Activated CD8-positive, alpha-beta T cell treated with anti-CD3 and anti-CD28 coated beads for 36 hours (primary cell): ENCODE measurements at regions not wholly inside any gene's neighbourhood (a gene's known extent, or its start where the extent isn't known, plus 50 kb on each side); places are given as distances from the start of the nearest gene placed in this dataset.

ENCODE experiments used
- ATAC-seq: fragments of 200-7000 bp; cut with Tn5 transposase; one replicate; pipeline ENCODE4 v1.10.0; 2021; ENCODE audit warnings: mild to moderate bottlenecking, moderate library complexity
- CTCF ChIA-PET: fragments of 350-600 bp; sonication (Branson Sonifier 250); formaldehyde crosslinking; loops from one replicate; lab custom pipeline; 2021; ENCODE audit warnings: antibody characterized with exemption; lab: Charles Lee
- POLR2A ChIA-PET: fragments of 350-600 bp; sonication (Branson Sonifier 250); formaldehyde crosslinking; loops from one replicate; lab custom pipeline; 2021; ENCODE audit warnings: antibody characterized with exemption; lab: Charles Lee
- DNase-seq: peaks from one replicate; pipeline ENCODE4 v3.0.0-alpha.2; 2020
- H3K27ac Mint-ChIP-seq: one replicate; pipeline ENCODE4 v1.8.0; 2021; ENCODE audit warnings: mild to moderate bottlenecking, mixed read lengths
- H3K27me3 Mint-ChIP-seq: one replicate; pipeline ENCODE4 v1.8.0; 2021; ENCODE audit warnings: mixed read lengths
- H3K36me3 Mint-ChIP-seq: one replicate; pipeline ENCODE4 v1.8.0; 2021; ENCODE audit warnings: low read depth, mixed read lengths
- H3K4me1 Mint-ChIP-seq: one replicate; pipeline ENCODE4 v1.8.0; 2021; ENCODE audit warnings: low read depth, mixed read lengths
- H3K4me3 Mint-ChIP-seq: one replicate; pipeline ENCODE4 v1.8.0; 2021; ENCODE audit warnings: mild to moderate bottlenecking, moderate library complexity, mixed read lengths
- H3K9me3 Mint-ChIP-seq: one replicate; pipeline ENCODE4 v1.8.0; 2021; ENCODE audit warnings: mixed read lengths
- intact Hi-C: fragments of 100-400 bp; cut with micrococcal nuclease; formaldehyde crosslinking; loops from one replicate; pipeline ENCODE4 v1.10.0; 2022
- TF ChIP-seq, protein P1 (sequence below): fragments of 200-600 bp; IDR thresholded peaks from one replicate; pipeline ENCODE4 v1.8.0; 2022; ENCODE audit warnings: antibody characterized with exemption, mild to moderate bottlenecking

DNA sequence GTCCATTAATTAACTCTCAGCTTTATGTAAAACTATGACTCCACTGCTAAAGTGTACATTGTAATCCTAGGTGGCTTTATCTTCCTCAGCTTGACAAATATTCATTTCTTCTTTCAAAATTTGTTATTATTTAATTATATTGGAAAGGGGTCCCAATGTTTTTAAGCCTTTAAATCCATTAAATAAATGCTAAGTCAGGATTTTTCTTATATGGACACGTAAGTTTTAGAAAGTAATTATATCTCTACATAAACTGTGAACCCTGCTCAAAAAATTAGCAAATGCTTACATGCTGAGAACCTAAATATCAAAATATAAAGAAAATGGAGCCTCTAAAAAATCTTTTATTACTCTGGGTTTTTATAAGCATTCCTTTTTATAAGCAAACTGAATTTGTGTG, 78.2 kb upstream of the MIR17HG start:
- ChIA-PET POLR2A (interaction anchor here (0.6 kb wide), 1 partner anchor 968 kb away, joined by 4 read pairs; no protein-coding TSS in a partner anchor), CTCF (no interaction called here)
- intact Hi-C loops: no loop called here
- H3K9me3 Mint-ChIP-seq: peaks cover 8% of the 10 kb centered on the region
- TF ChIP-seq, protein P1, sequence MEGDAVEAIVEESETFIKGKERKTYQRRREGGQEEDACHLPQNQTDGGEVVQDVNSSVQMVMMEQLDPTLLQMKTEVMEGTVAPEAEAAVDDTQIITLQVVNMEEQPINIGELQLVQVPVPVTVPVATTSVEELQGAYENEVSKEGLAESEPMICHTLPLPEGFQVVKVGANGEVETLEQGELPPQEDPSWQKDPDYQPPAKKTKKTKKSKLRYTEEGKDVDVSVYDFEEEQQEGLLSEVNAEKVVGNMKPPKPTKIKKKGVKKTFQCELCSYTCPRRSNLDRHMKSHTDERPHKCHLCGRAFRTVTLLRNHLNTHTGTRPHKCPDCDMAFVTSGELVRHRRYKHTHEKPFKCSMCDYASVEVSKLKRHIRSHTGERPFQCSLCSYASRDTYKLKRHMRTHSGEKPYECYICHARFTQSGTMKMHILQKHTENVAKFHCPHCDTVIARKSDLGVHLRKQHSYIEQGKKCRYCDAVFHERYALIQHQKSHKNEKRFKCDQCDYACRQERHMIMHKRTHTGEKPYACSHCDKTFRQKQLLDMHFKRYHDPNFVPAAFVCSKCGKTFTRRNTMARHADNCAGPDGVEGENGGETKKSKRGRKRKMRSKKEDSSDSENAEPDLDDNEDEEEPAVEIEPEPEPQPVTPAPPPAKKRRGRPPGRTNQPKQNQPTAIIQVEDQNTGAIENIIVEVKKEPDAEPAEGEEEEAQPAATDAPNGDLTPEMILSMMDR: no peak
- H3K27ac Mint-ChIP-seq: no peak overlapping the region
- no peaks in the 10 kb centered on the region for H3K36me3 Mint-ChIP-seq
- DNase-seq (no peak), ATAC-seq (no peak)
- no peak overlapping the region for H3K4me3 Mint-ChIP-seq
- H3K4me1 Mint-ChIP-seq: no peaks in the 10 kb centered on the region
- peaks cover 5% of the 10 kb centered on the region for H3K27me3 Mint-ChIP-seq

DNA sequence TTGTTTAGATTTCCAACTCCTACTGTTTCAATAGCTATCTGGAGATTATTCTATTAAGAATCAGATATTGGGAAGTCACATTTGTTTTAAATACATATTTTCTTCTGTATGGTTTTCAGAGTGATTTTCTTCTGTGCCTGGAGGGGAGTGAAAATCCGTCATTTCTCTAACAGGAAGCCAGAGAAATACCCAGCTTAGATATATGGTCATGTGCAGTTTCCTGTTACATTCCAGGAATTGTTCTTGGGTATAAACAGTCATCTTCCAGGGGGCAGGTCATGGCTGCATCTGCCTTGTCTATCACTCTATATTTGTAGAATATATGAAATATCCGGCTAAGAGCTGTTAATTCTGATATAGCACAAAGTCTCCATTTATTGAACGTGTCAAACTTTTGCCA, 77.5 kb upstream of the MIR17HG start:
- ChIA-PET CTCF (no interaction called here), POLR2A (no interaction called here)
- ATAC-seq: no peak
- H3K27me3 Mint-ChIP-seq: peaks cover 5% of the 10 kb centered on the region
- TF ChIP-seq, protein P1: no peak
- peaks cover 5% of the 10 kb centered on the region for H3K9me3 Mint-ChIP-seq
- no peak overlapping the region for H3K4me3 Mint-ChIP-seq
- H3K36me3 Mint-ChIP-seq: no peaks in the 10 kb centered on the region
- intact Hi-C loops: no loop called here
- no peak for DNase-seq
- H3K4me1 Mint-ChIP-seq: no peaks in the 10 kb centered on the region
- no peak overlapping the region for H3K27ac Mint-ChIP-seq

DNA sequence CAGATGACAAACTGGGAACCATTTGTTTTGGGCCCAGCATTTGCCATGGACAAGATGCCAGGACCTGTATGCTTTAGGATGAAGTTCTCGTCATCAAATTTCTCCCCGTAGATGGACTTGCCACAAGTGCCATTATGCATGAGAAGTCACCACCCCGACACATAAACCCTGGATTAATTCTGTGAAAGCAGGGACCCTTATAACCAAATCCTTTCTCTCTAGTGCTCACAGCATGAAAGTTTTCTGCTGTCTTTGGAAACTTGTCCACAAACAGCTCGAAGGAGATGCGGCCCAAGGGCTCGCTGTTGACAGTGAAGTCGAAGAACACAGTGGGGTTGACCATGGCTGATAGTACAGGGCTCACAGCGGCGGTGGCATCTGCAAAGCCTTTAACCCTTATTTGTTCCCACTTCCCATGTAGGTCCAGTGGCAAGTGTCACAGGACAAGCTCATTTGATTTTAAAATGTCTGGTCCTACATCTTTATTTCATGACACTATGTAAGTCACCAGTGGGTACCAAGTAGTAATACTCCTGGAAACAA, 75.2 kb upstream of the MIR17HG start:
- ATAC-seq: no peak
- H3K27ac Mint-ChIP-seq: no peak overlapping the region
- no peak for DNase-seq
- H3K36me3 Mint-ChIP-seq: no peaks in the 10 kb centered on the region
- ChIA-PET CTCF (no interaction called here), POLR2A (no interaction called here)
- TF ChIP-seq, protein P1: no peak
- no peak overlapping the region for H3K4me3 Mint-ChIP-seq
- H3K9me3 Mint-ChIP-seq: no peaks in the 10 kb centered on the region
- intact Hi-C loops: no loop called here
- H3K27me3 Mint-ChIP-seq: peaks cover 6% of the 10 kb centered on the region
- no peaks in the 10 kb centered on the region for H3K4me1 Mint-ChIP-seq

DNA sequence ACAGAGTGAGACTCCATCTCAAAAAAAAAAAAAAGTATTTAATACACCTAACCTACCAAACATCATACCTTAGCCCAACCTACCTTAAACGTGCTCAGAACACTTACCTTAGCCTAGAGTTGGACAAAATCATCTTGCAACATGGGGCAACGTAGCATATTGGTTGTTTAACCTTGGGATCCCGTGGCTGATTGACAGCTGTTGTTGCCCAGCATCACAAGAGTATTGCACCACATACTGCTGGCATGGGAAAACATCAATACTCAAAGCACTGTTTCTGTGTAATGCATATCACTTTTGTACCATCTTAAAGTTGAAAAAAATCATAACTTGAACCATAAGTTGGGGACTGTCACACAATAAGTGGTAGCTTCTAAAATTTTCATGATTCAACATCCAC, 73.8 kb upstream of the MIR17HG start:
- no peak overlapping the region for H3K27ac Mint-ChIP-seq
- H3K27me3 Mint-ChIP-seq: peaks cover 5% of the 10 kb centered on the region
- DNase-seq: no peak
- H3K9me3 Mint-ChIP-seq: no peaks in the 10 kb centered on the region
- ChIA-PET CTCF (interaction anchor here (1.2 kb wide), 1 partner anchor 139 kb away, joined by 4 read pairs; no protein-coding TSS in a partner anchor), POLR2A (no interaction called here)
- no peak for ATAC-seq
- no peak overlapping the region for H3K4me3 Mint-ChIP-seq
- no peaks in the 10 kb centered on the region for H3K36me3 Mint-ChIP-seq
- intact Hi-C loops: no loop called here
- no peaks in the 10 kb centered on the region for H3K4me1 Mint-ChIP-seq
- TF ChIP-seq, protein P1: no peak

DNA sequence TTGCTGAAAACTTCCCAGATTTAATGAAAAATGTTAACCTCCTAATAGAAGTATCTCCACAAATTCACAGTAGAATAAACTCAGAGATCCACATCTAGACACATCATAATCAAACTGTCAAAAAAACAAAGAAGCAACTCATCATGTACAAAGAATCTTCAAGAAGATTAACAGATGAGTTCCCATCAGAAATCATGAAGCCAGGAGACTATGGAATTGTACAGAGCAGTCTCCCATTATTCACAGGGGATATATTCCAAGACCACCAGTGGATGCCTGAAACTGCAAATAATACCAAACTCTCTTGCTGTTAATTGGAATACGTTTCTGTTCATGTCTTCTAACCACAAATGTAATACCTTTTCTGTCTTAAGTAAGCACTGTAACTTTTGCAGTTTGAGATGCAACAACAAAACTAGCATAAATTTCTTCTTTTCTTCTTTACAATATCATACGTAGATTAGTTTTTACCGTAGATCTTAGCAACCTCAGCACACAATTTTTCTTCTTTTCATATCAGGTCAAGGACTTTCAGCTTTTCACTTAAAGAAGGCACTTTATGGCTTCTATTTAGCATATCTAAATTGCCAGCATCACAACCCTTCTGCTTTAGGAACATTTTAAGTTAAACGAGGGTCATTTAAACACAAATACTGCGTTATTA, 70.3 kb upstream of the MIR17HG start:
- POLR2A ChIA-PET: no interaction called here
- intact Hi-C loops: no loop called here

More for the DNA sequence above, 70.3 kb upstream of the MIR17HG start:
- DNase-seq (no peak), ATAC-seq (no peak)
- Mint-ChIP-seq H3K36me3 (no peaks in the 10 kb centered on the region), H3K4me3 (no peak overlapping the region), H3K27ac (no peak overlapping the region), H3K9me3 (no peaks in the 10 kb centered on the region), H3K4me1 (no peaks in the 10 kb centered on the region), H3K27me3 (peaks cover 3% of the 10 kb centered on the region)
- CTCF ChIA-PET: no interaction called here
- TF ChIP-seq, protein P1: no peak
